ENCODE measurements at regions not wholly inside any gene's neighbourhood (a gene's known extent, or its start where the extent isn't known, plus 50 kb on each side); places are given as distances from the start of the nearest gene placed in this dataset.

- H3K27me3 ChIP-seq: no peaks in the 10 kb centered on the region
- H3K4me3 ChIP-seq: no peak overlapping the region
- no peaks in the 10 kb centered on the region for H3K4me1 ChIP-seq
- no peaks in the 10 kb centered on the region for H3K9me3 ChIP-seq
- no peak for TF ChIP-seq CTCF (IDR thresholded peaks at IDR 0.05)
- intact Hi-C loops (cut with DNase I): no loop called here
- ATAC-seq (no peak), FAIRE-seq (no peak), DNase-seq (no peak)
- H3K27ac ChIP-seq: no peak overlapping the region
- H3K36me3 ChIP-seq: no peaks in the 10 kb centered on the region
- 54 to 65% methylated on average over 4 of the region's 4 CpGs for WGBS, 2 donors
These were observed 94.7 kb upstream of the BCL2L14 start for GRCh38 chr12:11976005-11976404.

GRCh38 chr12:11978726-11979384 is 91.9 kb upstream of the BCL2L14 start:
- Histone ChIP-seq H3K9me3 (no peaks in the 10 kb centered on the region), H3K4me1 (no peaks in the 10 kb centered on the region), H3K4me3 (no peak overlapping the region), H3K36me3 (no peaks in the 10 kb centered on the region), H3K27ac (no peak overlapping the region), H3K27me3 (no peaks in the 10 kb centered on the region)
- ATAC-seq (peak in 1 of 4 donors; percentile 31), DNase-seq (no peak), FAIRE-seq (no peak)
- WGBS, 2 donors: 65 to 75% methylated on average over 2 of the region's 2 CpGs
- intact Hi-C loops (cut with DNase I): no loop called here
- TF ChIP-seq CTCF (IDR thresholded peaks at IDR 0.05): no peak

- DNase-seq (no peak), ATAC-seq (no peak), FAIRE-seq (no peak)
- no peak for TF ChIP-seq CTCF (IDR thresholded peaks at IDR 0.05)
- H3K27me3 ChIP-seq: no peaks in the 10 kb centered on the region
- no peaks in the 10 kb centered on the region for H3K36me3 ChIP-seq
- WGBS, 2 donors: 96 to 100% methylated on average over 2 of the region's 2 CpGs
- H3K9me3 ChIP-seq: no peaks in the 10 kb centered on the region
- H3K4me1 ChIP-seq: no peaks in the 10 kb centered on the region
- H3K4me3 ChIP-seq: no peak overlapping the region
- intact Hi-C loops (cut with DNase I): no loop called here
- no peak overlapping the region for H3K27ac ChIP-seq
These were observed 90.6 kb upstream of the BCL2L14 start for GRCh38 chr12:11980115-11980514.

DNA sequence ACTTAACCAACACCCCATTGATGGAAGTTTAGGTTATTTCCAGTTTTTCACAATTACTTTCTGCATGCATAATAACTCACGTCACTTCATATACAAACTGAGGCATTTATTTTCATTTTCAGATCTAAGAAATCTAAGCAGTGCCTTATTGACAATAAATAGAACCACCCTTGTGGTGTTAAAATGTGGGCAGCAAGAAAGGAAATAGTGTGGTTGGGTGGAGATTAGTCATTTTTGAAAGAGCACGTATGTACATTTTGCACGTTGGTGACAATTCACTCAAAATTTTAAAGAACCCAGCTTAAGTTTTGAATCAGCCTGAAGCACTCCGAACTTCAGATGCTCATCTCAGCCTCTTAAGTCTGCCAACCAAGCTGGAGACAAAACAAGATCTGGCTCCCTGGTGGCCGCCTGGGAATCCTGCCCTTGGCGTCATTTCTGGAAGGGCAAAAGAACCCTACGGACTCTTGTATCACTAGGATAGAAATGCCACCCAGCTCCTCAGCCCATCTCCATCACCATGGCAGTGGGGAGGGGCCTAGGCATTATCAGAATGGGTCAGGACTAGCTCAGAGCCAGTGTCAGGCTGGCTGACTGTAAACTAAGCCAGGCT is 89.5 kb upstream of the BCL2L14 start:
- DNase-seq (no peak), FAIRE-seq (no peak), ATAC-seq (no peak)
- no peaks in the 10 kb centered on the region for H3K9me3 ChIP-seq
- WGBS, 2 donors: 82 to 87% methylated on average over 7 of the region's 7 CpGs
- H3K4me1 ChIP-seq: no peaks in the 10 kb centered on the region
- no peak overlapping the region for H3K4me3 ChIP-seq
- intact Hi-C loops (cut with DNase I): no loop called here
- no peak overlapping the region for H3K27ac ChIP-seq
- H3K36me3 ChIP-seq: no peaks in the 10 kb centered on the region
- no peaks in the 10 kb centered on the region for H3K27me3 ChIP-seq
- TF ChIP-seq CTCF (IDR thresholded peaks at IDR 0.05): no peak

DNA sequence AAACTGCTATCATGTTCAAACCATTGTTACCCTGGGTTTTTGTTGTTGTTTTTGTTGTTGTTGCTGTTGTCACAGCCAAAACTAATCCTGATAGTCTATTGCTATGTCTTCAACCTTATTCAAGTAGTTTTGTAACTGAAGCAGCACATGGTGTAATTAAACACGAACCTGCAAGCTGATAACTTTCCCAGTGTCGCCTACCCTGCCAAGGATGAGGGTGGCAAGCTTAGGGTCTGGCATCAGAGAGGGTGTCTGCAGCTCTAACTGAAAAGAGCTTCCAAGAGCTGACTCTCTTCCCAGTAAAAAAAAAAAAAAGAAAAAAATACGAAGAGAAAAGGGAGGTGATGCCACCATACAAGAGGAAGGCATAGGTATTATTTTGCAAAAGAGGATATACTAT is 86.3 kb upstream of the BCL2L14 start:
- FAIRE-seq (no peak), DNase-seq (no peak), ATAC-seq (no peak)
- Histone ChIP-seq H3K4me1 (no peaks in the 10 kb centered on the region), H3K36me3 (no peaks in the 10 kb centered on the region), H3K4me3 (no peak overlapping the region), H3K27me3 (no peaks in the 10 kb centered on the region), H3K27ac (no peak overlapping the region), H3K9me3 (no peaks in the 10 kb centered on the region)
- TF ChIP-seq CTCF (IDR thresholded peaks at IDR 0.05): no peak
- 55 to 59% methylated on average over 3 of the region's 3 CpGs for WGBS, 2 donors
- intact Hi-C loops (cut with DNase I): no loop called here

Data from pancreas (tissue), 10 donors.